ENCODE measurements at regions not wholly inside any gene's neighbourhood (a gene's known extent, or its start where the extent isn't known, plus 50 kb on each side); places are given as distances from the start of the nearest gene placed in this dataset.

- TF ChIP-seq CTCF (IDR thresholded peaks at IDR 0.05; ENCODE audit: low read length, missing control alignments): no peak
- no peak overlapping the region for H3K4me3 ChIP-seq (replicated peaks; ENCODE audit: low read depth, low read length)
- DNase-seq (ENCODE audit: low read depth): no peak
These were observed 120.7 kb upstream of the MAF start for GRCh38 chr16:79721270-79721669.

- no peak for DNase-seq (ENCODE audit: low read depth)
- no peak overlapping the region for H3K4me3 ChIP-seq (replicated peaks; ENCODE audit: low read depth, low read length)
- TF ChIP-seq CTCF (IDR thresholded peaks at IDR 0.05; ENCODE audit: low read length, missing control alignments): no peak
These were observed 117.0 kb upstream of the MAF start for GRCh38 chr16:79717333-79718137.

GRCh38 chr16:79716645-79717332 is 116.3 kb upstream of the MAF start:
- no peak for DNase-seq (ENCODE audit: low read depth)
- H3K4me3 ChIP-seq (replicated peaks; ENCODE audit: low read depth, low read length): no peak overlapping the region
- no peak for TF ChIP-seq CTCF (IDR thresholded peaks at IDR 0.05; ENCODE audit: low read length, missing control alignments)

- H3K4me3 ChIP-seq (replicated peaks; ENCODE audit: low read depth, low read length): no peak overlapping the region
- TF ChIP-seq CTCF (IDR thresholded peaks at IDR 0.05; ENCODE audit: low read length, missing control alignments): no peak
- DNase-seq (ENCODE audit: low read depth): no peak
These were observed 114.5 kb upstream of the MAF start for GRCh38 chr16:79715061-79715460.

- no peak for TF ChIP-seq CTCF (IDR thresholded peaks at IDR 0.05; ENCODE audit: low read length, missing control alignments)
- DNase-seq (ENCODE audit: low read depth): no peak
- H3K4me3 ChIP-seq (replicated peaks; ENCODE audit: low read depth, low read length): no peak overlapping the region
These were observed 113.9 kb upstream of the MAF start for GRCh38 chr16:79714440-79714839.

GRCh38 chr16:79713609-79714309 is 113.2 kb upstream of the MAF start:
- DNase-seq (ENCODE audit: low read depth): no peak
- TF ChIP-seq CTCF (IDR thresholded peaks at IDR 0.05; ENCODE audit: low read length, missing control alignments): no peak
- no peak overlapping the region for H3K4me3 ChIP-seq (replicated peaks; ENCODE audit: low read depth, low read length)
